Aorta (tissue), 5 donors: ENCODE measurements at regions not wholly inside any gene's neighbourhood (a gene's known extent, or its start where the extent isn't known, plus 50 kb on each side); places are given as distances from the start of the nearest gene placed in this dataset.

Experiments used
- ATAC-seq: fragments of 200-7000 bp; cut with Tn5 transposase; one replicate; pipeline ENCODE4 v1.9.1; 2022; ENCODE audit warnings: moderate library complexity; ENCODE audit not compliant: low FRiP score
- DNase-seq, 2 donors: peaks; one replicate each; pipeline ENCODE4 v3.0.0-alpha.2; 2020
- H3K27ac ChIP-seq, 2 donors: one replicate each; pipeline ENCODE4 v1.5.1; 2013; ENCODE audit warnings: low read length in 2 of 2, mild to moderate bottlenecking in 2 of 2, moderate library complexity in 2 of 2, control low read depth in 1 of 2, inconsistent platforms in 1 of 2, low read depth in 1 of 2
- H3K27me3 ChIP-seq, 2 donors: one replicate each; pipeline ENCODE4 v1.6.1; 2013; ENCODE audit warnings: control low read depth in 1 of 2, low read length in 1 of 2, mild to moderate bottlenecking in 1 of 2, moderate library complexity in 1 of 2; ENCODE audit not compliant: insufficient read depth in 2 of 2, control insufficient read depth in 1 of 2
- H3K36me3 ChIP-seq, 2 donors: one replicate each; pipeline ENCODE4 v1.6.1; 2013; ENCODE audit warnings: control low read depth in 1 of 2, low read length in 1 of 2, mild to moderate bottlenecking in 1 of 2; ENCODE audit not compliant: insufficient read depth in 2 of 2, control insufficient read depth in 1 of 2
- H3K4me1 ChIP-seq, 2 donors: one replicate each; pipeline ENCODE4 v1.6.1; 2013; ENCODE audit warnings: low read length in 2 of 2, control low read depth in 1 of 2, mild to moderate bottlenecking in 1 of 2, moderate library complexity in 1 of 2; ENCODE audit not compliant: insufficient read depth in 2 of 2, control insufficient read depth in 1 of 2
- H3K4me3 ChIP-seq, 2 donors: one replicate each; pipeline ENCODE4 v1.5.1; 2013; ENCODE audit warnings: low read length in 2 of 2, control low read depth in 1 of 2, mild to moderate bottlenecking in 1 of 2
- H3K9me3 ChIP-seq: one replicate; pipeline ENCODE4 v1.6.1; 2013; ENCODE audit warnings: mild to moderate bottlenecking, low read length; ENCODE audit not compliant: control insufficient read depth
- WGBS, 2 donors: extraction: QIAGEN DNeasy Blood & Tissue Kit; methylation state at CpG; one replicate each; pipeline ENCODE4 v1.1.7; 2013; 5-methylcytosine and 5-hydroxymethylcytosine counted together
- intact Hi-C, 2 donors: fragments of 100-400 bp; cut with DNase I; formaldehyde crosslinking; loops; one replicate each; pipeline versions ENCODE4 v1.14.2 to v1.15.0; 2022
- donor health status: healthy with polysubstance abuse.
- donor health status: Bipolar disorder and iron deficiency.
- donor health status: DM: no; HTN: no; CAD: no.
- donor health status: DM: no; HTN: no; CAD: no.
- donor health status: DM: yes; HTN: yes; CAD: no.

DNA sequence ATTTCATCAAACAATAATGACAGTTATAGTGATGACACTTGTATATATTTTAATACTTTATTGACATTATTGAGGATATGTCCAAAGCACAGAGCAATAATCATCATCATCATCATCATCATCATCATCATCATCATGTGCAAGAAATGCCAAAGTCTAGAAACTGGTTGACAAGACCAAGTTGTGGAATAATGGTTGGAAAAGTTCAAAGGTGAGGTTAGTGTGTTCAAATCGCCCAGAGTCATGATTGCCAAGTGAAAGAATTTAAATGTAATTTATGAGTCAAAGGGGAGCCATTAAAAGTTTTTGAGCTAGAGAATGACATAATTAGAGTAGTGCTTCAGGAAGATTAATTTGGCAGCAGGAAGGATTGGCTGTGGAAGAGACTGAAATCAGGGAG is 852.4 kb downstream of the SORCS1 start:
- H3K4me1 ChIP-seq: no peaks in the 10 kb centered on the region
- no peak overlapping the region for H3K27ac ChIP-seq
- no peaks in the 10 kb centered on the region for H3K9me3 ChIP-seq
- DNase-seq (no peak), ATAC-seq (no peak)
- H3K27me3 ChIP-seq: no peaks in the 10 kb centered on the region
- no peak overlapping the region for H3K4me3 ChIP-seq
- intact Hi-C loops: no loop called here
- no peaks in the 10 kb centered on the region for H3K36me3 ChIP-seq
- 13 to 23% methylated on average over 1 of the region's 1 CpG for WGBS, 2 donors

DNA sequence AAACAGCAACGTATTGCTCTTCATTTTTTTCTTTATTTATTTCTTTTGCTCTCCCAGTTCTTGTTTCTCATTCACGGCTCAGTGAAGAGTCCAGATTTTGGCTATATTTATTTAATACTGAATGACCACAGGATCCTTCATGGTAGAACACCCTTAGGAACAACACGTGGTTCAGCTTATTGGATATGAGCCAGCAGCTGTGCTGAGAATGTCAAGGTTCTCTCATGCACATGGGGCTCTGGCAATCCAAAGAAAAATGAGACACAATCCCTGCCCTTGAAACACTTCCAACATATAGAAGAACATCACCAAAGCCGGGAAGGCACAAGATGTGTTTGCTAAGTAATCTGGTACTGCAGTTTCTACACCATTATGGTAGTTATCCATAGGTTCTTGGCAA is 852.9 kb downstream of the SORCS1 start:
- H3K27ac ChIP-seq: no peak overlapping the region
- intact Hi-C loops: no loop called here
- H3K4me1 ChIP-seq: no peaks in the 10 kb centered on the region
- DNase-seq (no peak), ATAC-seq (no peak)
- H3K4me3 ChIP-seq: no peak overlapping the region
- no peaks in the 10 kb centered on the region for H3K27me3 ChIP-seq
- H3K36me3 ChIP-seq: no peaks in the 10 kb centered on the region
- H3K9me3 ChIP-seq: no peaks in the 10 kb centered on the region
- 40 to 49% methylated on average over 4 of the region's 4 CpGs for WGBS, 2 donors

DNA sequence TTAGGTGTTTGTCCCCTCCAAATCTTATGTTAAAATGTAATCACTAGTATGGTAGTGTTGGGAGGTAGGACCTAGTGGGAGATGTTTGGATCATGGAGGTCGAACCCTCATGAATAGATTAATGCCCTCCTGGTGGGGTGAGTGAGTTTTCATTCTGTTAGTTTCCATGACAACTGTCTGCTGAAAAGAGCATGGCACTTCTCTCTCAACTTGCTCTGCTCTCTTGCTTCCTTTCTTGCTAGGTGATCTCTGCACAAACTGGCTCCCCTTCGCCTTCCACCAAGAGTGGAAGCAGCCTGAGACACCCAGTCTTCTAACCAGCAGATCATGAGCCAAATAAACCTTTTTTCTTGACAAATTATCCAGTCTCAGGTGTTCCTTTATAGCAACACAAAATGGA is 853.9 kb downstream of the SORCS1 start:
- H3K36me3 ChIP-seq: no peaks in the 10 kb centered on the region
- DNase-seq: no peak
- no peaks in the 10 kb centered on the region for H3K9me3 ChIP-seq
- no peak overlapping the region for H3K4me3 ChIP-seq
- intact Hi-C loops: no loop called here
- 48 to 51% methylated on average over 2 of the region's 2 CpGs for WGBS, 2 donors
- H3K27ac ChIP-seq: no peak overlapping the region
- H3K4me1 ChIP-seq: no peaks in the 10 kb centered on the region
- ATAC-seq: no peak
- no peaks in the 10 kb centered on the region for H3K27me3 ChIP-seq

DNA sequence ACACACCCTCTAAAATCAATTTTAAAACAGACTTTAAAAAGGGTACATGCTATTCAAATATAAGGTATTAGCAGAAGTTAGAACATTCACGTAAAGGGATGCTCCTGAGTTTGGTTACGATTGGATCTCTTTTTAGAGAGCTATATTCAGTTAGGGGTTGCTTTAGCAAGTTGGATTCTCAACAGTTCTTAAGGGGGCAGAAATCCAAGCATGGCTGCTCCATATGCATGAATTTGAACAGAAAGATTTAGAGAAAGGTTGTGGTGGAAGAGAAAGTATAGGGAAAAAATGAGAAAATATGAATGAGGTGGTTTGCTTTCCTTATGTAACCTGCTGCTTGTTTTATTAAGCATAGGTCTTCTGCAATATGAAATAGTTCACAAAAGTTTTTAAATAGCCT is 855.1 kb downstream of the SORCS1 start:
- H3K36me3 ChIP-seq: no peaks in the 10 kb centered on the region
- ATAC-seq (no peak), DNase-seq (no peak)
- H3K4me3 ChIP-seq: no peak overlapping the region
- WGBS, 2 donors: 85 to 86% methylated on average over 2 of the region's 2 CpGs
- H3K27ac ChIP-seq: no peak overlapping the region
- no peaks in the 10 kb centered on the region for H3K4me1 ChIP-seq
- H3K9me3 ChIP-seq: no peaks in the 10 kb centered on the region
- intact Hi-C loops: no loop called here
- no peaks in the 10 kb centered on the region for H3K27me3 ChIP-seq

DNA sequence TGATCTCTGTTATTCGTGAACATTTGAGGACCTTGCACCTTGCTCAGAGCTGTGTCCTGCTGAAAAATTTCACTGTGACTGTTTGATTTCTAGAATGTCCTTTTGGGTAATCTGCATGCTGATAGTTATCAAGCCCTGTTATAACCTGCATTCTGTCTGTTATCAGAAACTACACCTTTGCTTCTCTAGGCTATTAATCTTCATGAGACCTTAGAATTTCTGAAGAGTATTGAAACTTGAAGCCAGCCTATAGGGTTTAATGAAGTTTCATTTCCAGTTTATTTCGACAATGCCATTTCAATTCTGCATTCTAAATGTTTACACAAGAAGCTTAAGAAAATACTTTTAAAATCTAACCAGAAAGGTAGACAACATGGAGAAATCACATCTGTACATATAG is 856.2 kb downstream of the SORCS1 start:
- no peaks in the 10 kb centered on the region for H3K9me3 ChIP-seq
- no peak overlapping the region for H3K4me3 ChIP-seq
- H3K36me3 ChIP-seq: no peaks in the 10 kb centered on the region
- no peak for DNase-seq
- no peaks in the 10 kb centered on the region for H3K4me1 ChIP-seq
- no peaks in the 10 kb centered on the region for H3K27me3 ChIP-seq
- intact Hi-C loops: no loop called here
- 74 to 82% methylated on average over 2 of the region's 2 CpGs for WGBS, 2 donors
- no peak overlapping the region for H3K27ac ChIP-seq
- no peak for ATAC-seq

DNA sequence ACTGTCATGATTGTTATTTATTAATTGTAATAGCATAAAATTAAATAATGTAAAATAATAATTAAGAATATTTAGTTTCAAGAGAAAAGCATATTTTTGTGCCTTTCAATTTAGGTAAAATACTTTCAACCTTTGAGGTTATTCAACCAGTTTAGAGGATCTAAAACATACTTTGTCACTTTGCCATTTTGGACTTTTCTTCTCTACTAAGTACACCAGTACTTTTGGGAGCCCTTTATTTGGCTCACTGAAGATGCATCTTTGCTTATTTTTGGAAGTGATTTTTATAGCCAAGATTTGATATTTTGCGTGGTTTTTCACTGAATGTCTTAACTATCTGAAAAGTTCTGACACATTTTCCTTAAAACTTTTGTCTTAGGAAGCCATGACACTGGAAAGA is 860.5 kb downstream of the SORCS1 start:
- no peaks in the 10 kb centered on the region for H3K27me3 ChIP-seq
- 70 to 75% methylated on average over 1 of the region's 1 CpG for WGBS, 2 donors
- no peaks in the 10 kb centered on the region for H3K9me3 ChIP-seq
- ATAC-seq (no peak), DNase-seq (no peak)
- H3K36me3 ChIP-seq: no peaks in the 10 kb centered on the region
- H3K27ac ChIP-seq: no peak overlapping the region
- H3K4me1 ChIP-seq: no peaks in the 10 kb centered on the region
- no peak overlapping the region for H3K4me3 ChIP-seq
- intact Hi-C loops: no loop called here

DNA sequence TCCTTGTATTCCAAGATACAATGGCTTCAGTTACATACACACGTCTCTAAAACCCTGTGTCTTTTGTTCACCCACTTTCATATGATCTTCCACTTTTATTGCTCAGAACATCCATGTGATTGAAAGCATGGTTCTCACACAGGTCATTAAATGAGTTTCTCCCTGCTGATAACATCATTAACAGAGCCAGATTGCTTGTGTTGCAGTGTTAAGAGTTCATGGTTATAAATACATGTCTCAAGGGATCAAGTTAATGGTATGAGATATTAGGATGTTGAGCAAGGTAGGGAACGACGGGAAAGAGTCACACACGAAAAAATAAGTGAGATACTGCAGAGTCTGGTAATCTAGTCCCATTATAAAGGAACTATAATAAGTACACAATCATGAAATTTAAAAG is 861.5 kb downstream of the SORCS1 start:
- Histone ChIP-seq H3K27ac (no peak overlapping the region), H3K4me1 (no peaks in the 10 kb centered on the region), H3K27me3 (no peaks in the 10 kb centered on the region), H3K4me3 (no peak overlapping the region), H3K9me3 (no peaks in the 10 kb centered on the region), H3K36me3 (no peaks in the 10 kb centered on the region)
- intact Hi-C loops: no loop called here
- 36 to 59% methylated on average over 4 of the region's 4 CpGs for WGBS, 2 donors
- no peak for ATAC-seq
- DNase-seq: no peak

DNA sequence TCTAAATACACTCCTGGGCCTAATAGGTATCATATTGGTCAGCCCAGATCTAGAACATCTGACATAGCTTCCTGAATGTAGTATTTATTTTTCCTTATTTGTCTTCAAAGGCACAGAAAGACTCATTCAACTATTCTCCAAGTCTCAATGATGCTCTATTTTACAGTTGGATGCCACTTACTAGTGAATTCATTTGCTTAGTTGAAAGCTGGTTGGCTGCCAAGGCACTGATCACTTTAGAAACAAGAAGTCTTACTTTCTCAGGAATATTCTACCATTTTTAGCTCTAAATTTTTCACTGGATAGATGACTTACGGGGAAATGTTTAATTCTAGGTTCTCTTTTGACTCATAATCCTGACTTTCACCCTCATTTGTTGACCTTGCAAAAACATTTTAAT is 863.4 kb downstream of the SORCS1 start:
- Histone ChIP-seq H3K4me1 (no peaks in the 10 kb centered on the region), H3K27ac (no peak overlapping the region), H3K9me3 (no peaks in the 10 kb centered on the region), H3K36me3 (no peaks in the 10 kb centered on the region), H3K4me3 (no peak overlapping the region), H3K27me3 (no peaks in the 10 kb centered on the region)
- DNase-seq (no peak), ATAC-seq (no peak)
- 46 to 63% methylated on average over 1 of the region's 1 CpG for WGBS, 2 donors
- intact Hi-C loops: no loop called here

DNA sequence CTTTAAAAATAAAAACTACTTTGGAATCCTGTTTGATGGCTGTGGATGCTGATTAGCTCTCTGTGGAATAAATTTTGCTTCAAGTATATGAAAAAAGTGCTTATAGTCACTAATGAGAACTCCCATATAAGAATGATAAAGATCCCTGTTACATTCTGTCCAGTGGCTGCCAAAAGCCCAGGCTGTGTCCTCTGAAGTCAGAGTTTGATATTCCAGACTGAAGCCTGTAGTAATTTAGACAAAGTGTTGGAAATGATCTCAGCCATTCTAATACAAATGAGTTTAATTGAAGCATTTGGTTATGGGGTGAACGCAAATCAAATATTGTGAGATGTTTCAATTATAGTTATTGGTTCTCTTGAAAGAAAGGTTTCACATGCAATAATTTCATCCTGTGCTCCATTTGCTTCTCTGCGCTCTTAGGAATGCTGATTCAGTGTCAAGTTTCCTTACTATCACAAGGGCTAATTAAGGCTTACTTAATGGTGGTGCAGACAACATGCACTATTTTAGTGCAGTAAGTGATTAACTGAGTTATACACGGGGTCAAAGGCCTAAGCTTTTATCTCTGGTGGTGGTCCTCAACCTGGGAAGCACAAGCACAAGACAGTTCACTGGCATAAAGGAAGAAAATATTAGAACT is 867.6 kb downstream of the SORCS1 start:
- Histone ChIP-seq H3K9me3 (no peaks in the 10 kb centered on the region), H3K27ac (no peak overlapping the region), H3K27me3 (no peaks in the 10 kb centered on the region), H3K4me3 (no peak overlapping the region), H3K4me1 (no peaks in the 10 kb centered on the region), H3K36me3 (no peaks in the 10 kb centered on the region)
- no peak for DNase-seq
- ATAC-seq: no peak
- intact Hi-C loops: no loop called here
- WGBS, 2 donors: 41 to 50% methylated on average over 3 of the region's 3 CpGs
